GM21447 (cell line): ENCODE measurements at regions not wholly inside any gene's neighbourhood (a gene's known extent, or its start where the extent isn't known, plus 50 kb on each side); places are given as distances from the start of the nearest gene placed in this dataset.
"Not testable (repeated sequence)": the region's sequence is repeated elsewhere in the genome, so short reads cannot be mapped to it uniquely, and the experiment has no call there.

Experiments used
- ATAC-seq: cut with Tn5 transposase; IDR thresholded peaks from one replicate; pipeline ENCODE4 v1.9.1; 2021; ENCODE audit not compliant: unreplicated experiment

- ATAC-seq, result no peak
These were observed 94.2 kb upstream of the LHX1 start for GRCh38 chr17:36842963-36843558.

DNA sequence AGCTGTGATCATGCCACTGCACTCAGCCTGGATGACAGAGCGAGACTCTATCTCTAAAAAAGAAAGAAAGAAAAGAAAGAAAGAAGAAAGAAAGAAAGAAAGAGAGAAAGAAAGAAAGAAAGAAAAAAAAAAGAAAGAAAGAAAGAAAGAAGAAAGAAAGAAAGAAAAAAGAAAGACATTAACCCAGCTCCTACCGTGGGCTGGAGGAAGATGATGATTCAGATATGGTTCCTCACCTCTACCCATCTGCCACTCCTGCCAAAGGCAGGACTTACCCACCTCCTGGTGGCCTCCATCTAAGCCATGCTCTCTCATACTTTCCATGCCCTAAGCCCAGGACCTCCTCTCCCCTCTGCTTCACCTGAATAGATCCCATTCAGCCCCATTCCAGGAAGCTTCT lies 93.3 kb upstream of the LHX1 start:
- no peak for ATAC-seq

- no peak for ATAC-seq
These were observed 92.7 kb upstream of the LHX1 start for GRCh38 chr17:36844601-36845000.

DNA sequence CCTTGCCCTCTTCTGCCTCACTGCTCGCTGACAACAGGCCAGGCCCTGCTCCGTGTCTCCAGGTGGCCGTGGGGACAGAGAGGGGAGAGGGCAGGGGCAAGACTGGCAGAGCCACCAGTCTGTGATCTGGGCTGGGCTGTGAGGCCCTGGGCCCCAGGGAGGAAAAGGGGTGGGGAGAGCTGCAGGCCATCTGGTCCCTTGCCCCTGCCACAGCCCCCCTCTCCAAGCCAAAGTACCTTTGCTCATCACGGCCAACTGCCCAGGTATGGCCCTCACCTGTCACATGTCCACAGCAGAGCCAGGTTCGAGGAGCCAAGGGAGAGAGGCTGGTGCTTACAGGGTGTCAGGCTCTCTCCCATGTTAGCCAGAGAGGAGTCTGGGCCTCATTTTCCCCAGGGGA lies 91.4 kb upstream of the LHX1 start:
- ATAC-seq, result no peak

- no peak for ATAC-seq
These were observed 90.6 kb upstream of the LHX1 start for GRCh38 chr17:36846410-36847292.

DNA sequence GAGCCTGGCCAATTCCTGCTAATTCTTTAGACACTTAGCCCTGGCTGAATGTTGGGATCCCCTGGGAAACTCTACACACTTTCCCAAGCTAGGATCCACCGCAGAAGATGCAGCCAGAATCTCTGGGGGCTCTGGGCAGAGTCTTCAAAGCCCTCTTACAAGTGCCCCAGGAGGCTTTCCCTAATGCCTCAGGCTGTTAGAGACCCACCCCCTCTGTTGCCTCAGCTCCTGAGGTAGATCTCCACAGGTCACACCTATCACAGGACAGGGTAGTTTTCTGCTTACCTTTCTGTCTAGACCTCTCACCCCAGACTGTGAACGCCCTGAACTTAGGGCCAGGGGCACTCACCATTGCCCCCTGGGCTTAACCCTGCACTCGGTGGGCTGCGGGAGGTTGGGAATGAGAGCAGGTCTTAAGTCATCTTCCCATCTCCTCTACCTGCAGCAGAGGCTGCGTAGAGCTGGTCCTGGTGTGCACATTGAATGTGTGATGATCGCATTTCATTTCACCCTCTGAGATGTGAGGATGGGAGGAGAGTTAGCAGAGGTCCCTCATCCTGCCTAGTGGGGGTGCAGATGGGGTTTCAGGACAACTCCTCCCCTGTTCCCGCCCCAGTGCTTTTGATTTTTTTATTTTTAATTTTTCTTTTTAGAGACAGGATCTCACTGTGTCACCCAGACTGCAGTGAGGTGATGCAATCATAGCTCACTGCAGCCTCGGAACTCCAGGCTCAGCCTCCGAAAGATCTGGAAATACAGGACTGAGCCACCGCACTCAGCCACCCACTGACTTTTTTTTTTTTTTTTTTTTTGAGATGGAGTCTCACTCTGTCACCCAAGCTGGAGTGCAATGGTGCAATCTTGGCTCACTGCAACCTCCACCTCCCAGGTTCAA lies 89.0 kb upstream of the LHX1 start:
- ATAC-seq, result no peak

GRCh38 chr17:36849020-36849419 lies 88.3 kb upstream of the LHX1 start:
- ATAC-seq, result not testable (repeated sequence)

DNA sequence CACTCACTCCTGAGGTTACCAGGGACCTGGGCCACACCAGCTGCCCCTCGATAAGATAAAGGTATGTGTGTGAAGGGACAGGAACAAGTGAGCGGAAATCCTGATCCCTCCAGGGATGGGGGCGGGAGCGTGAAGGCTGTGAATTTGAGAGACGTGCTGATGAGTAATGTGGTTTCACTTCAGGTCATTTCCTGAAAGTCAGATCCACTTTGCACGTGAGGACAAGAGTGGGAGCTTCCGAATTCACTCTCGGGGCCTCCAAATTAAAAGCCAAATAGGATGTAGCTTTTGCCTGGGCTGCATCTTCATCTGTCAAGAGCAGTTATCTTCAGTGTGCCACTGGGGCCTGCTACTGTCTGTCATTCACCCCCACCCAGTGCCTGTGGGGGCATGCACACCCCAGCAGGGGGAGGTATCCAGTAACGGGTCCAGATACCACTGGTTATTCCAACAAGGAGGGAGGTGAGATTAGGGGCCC lies 87.4 kb upstream of the LHX1 start:
- ATAC-seq, result no peak

DNA sequence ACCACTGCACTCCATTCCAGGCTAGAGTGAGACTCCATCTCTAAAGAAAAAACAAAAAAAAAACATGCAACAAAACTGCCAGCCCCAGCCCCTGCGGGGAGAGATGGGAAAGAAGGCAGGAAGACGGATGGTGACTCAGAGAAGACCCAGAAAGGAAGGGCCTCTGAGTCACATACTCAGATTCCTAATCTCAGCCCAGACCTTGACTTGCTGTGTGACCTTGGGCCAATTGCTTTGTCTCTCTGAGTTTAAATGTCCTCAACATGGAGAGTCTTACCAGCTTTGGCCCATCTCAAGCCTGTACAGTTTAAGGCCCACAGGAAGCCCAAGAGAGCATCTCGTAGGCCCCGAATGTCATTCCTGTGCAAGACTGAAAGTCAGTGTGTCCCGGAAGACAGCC lies 86.5 kb upstream of the LHX1 start:
- no peak for ATAC-seq

DNA sequence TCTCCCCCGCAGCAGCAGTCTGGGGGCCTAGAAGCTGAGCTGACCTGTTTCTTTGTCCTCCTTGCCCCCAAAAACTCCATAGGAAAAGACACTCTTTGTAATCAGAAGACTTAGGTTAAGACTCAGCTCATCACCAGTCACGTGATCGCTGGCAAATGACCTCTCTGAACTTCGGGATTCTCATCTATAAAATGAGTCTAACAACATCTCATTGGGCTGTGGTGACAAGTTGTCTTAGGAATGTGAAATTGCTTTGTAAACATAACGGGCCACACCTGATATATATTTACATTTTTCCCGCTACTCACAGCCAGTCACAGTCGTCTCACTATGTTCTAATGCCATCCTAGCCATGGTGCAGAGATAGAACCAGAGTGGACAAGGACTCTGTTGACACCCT lies 86.0 kb upstream of the LHX1 start:
- no peak for ATAC-seq

DNA sequence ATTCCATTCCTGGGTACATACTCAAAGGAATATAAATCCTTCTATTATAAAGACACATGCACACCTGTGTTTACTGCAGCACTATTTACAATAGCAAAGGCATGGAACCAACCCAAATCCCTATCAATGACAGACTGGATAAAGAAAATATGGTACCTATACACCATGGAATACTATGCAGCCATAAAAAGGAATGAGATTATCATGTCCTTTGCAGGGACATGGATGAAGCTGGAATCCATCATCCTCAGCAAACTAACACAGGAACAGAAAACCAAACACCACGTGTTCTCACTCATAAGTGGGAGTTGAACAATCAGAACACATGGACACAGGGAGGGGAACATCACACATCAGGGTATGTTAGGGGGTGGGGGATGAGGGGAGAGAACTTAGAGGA lies 84.8 kb upstream of the LHX1 start:
- not testable (repeated sequence) for ATAC-seq

GRCh38 chr17:36854982-36855381 lies 82.3 kb upstream of the LHX1 start:
- no peak for ATAC-seq

DNA sequence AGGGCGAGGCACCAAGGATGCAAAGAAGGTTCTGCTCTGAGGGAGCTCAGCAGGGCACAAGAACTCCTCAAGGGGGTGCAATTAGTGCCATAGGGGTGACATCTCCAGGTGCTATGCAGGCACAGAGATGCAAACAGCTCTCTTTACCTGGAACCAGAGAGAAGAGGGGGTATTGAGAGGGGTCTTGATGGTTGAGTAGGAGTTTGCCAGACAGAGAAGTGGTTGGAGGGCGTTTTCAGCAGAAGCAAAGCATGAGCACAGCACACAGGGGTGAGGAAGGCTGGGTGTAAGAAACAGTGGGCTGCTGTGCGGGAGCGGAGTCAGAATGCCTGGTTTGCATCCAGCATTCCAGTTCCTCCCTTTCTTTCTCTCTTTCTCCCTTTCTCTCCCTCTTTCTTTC lies 81.8 kb upstream of the LHX1 start:
- no peak for ATAC-seq

GRCh38 chr17:36856222-36856621 lies 81.1 kb upstream of the LHX1 start:
- no peak for ATAC-seq

DNA sequence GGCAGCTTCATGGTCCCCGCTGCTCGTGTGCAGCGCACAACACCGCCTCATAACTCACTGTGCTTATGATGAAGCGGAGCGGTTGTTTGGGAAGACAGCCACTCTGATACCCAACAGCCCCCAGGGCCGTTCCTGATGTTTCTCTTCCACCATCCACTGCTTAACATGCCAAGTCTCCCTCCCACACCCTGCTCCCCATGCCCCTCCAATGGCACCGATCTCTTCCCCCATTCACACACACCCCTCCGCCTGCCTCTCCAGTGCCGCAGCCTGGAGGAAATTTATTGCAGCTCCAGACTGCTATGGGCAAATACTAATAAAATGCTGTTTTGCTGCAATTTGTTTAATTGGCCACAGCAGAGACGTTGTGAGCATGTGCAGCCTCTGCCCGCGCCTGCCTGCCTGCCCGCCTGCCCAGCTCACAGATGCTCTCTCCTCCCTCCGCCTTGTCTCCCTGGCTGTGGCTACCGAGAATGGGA lies 80.3 kb upstream of the LHX1 start:
- ATAC-seq, result no peak

GRCh38 chr17:36857698-36858097 lies 79.6 kb upstream of the LHX1 start:
- ATAC-seq, result no peak

DNA sequence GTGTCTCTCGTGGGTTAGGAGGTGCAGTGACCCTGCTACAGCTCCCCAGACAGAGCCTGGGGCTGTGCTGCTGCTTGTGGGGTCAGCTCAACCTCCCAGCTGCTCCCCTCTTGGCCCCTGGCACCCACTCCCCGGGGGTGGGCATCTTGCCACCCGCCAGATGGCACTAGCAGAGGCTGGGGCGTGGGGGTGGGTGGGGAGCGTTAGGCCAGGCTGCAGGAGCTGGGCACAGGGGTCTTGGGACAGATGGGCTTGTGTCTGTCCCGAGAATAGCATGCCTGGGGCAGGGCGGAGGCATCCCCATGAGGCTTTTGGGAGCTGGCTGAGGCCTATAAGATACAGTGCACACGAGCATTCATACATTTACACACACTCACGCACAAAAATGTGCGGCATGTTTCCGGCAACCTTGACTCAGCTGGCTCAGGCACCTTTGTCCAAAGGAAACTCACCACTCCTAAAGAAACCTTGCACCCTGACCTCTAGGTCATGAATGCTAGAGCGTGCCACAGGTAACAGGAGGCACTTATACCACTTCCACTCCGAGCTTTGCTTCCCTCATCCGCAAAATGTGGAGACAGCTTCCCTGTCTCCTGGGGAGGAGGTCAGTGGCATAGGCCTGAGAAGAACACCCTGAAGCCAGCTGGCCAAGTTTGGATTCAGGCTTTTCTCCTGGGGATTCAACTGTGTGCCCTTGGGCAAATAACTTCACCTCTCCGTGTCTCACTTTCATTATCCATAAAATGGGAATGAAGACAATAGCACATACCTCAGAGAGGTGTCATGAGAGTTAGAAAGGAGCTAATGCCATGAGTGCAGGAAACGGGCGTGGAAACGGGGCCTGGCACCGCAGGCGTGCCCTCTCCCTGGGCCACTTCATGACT lies 78.9 kb upstream of the LHX1 start:
- no peak for ATAC-seq

DNA sequence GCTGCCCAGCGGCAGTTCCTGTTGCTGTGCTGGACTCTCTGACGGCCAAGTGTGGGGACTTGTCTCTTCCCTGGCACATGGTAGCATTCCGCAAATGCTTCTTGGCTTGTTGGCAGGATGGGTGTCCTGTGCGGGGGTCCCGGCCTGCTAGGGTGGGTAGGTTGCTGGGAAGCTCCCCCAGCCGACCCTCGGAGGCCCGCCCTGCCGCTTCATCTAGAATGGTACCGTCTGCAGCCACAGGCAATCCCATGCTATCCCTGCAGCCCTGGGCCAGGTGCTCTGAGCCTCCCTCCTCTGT lies 78.3 kb upstream of the LHX1 start:
- ATAC-seq, result no peak

GRCh38 chr17:36859706-36860105 lies 77.6 kb upstream of the LHX1 start:
- no peak for ATAC-seq

GRCh38 chr17:36861531-36861930 lies 75.7 kb upstream of the LHX1 start:
- no peak for ATAC-seq
